ENCODE measurements at regions not wholly inside any gene's neighbourhood (a gene's known extent, or its start where the extent isn't known, plus 50 kb on each side); places are given as distances from the start of the nearest gene placed in this dataset.
"Not testable (repeated sequence)": the region's sequence is repeated elsewhere in the genome, so short reads cannot be mapped to it uniquely, and the experiment has no call there.

GRCh38 chr6:140376209-140376608 lies 1001.8 kb upstream of the CITED2 start:
- no peaks in the 10 kb centered on the region for H3K4me1 Mint-ChIP-seq
- H3K36me3 Mint-ChIP-seq (ENCODE audit: low read depth), result no peaks in the 10 kb centered on the region
- DNase-seq, result no peak
- no peaks in the 10 kb centered on the region for H3K9me3 ChIP-seq (ENCODE audit: control insufficient read depth, low read length, poor library complexity, severe bottlenecking)
- H3K27me3 Mint-ChIP-seq, result peaks cover 8% of the 10 kb centered on the region
- H3K4me3 Mint-ChIP-seq, result no peak overlapping the region
- no peak for ATAC-seq
- no peak overlapping the region for H3K27ac Mint-ChIP-seq

GRCh38 chr6:140373728-140374127 lies 999.3 kb upstream of the CITED2 start:
- H3K27me3 Mint-ChIP-seq; ATAC-seq; H3K4me3 Mint-ChIP-seq; H3K4me1 Mint-ChIP-seq; H3K36me3 Mint-ChIP-seq (ENCODE audit: low read depth); H3K27ac Mint-ChIP-seq; DNase-seq; H3K9me3 ChIP-seq (ENCODE audit: control insufficient read depth, low read length, poor library complexity, severe bottlenecking): not testable (repeated sequence)

GRCh38 chr6:140372064-140372463 lies 997.6 kb upstream of the CITED2 start:
- H3K27ac Mint-ChIP-seq, result no peak overlapping the region

GRCh38 chr6:140370976-140371870 lies 996.8 kb upstream of the CITED2 start:
- Mint-ChIP-seq H3K36me3 (ENCODE audit: low read depth) (no peaks in the 10 kb centered on the region), H3K27me3 (no peaks in the 10 kb centered on the region), H3K4me3 (no peak overlapping the region), H3K27ac (no peak overlapping the region), H3K4me1 (no peaks in the 10 kb centered on the region)
- H3K9me3 ChIP-seq (ENCODE audit: control insufficient read depth, low read length, poor library complexity, severe bottlenecking), result no peaks in the 10 kb centered on the region
- DNase-seq (no peak), ATAC-seq (no peak)

More at GRCh38 chr6:140372064-140372463, 997.6 kb upstream of the CITED2 start:
- H3K36me3 Mint-ChIP-seq (ENCODE audit: low read depth), result no peaks in the 10 kb centered on the region
- DNase-seq, result no peak
- no peaks in the 10 kb centered on the region for H3K4me1 Mint-ChIP-seq
- H3K27me3 Mint-ChIP-seq, result no peaks in the 10 kb centered on the region
- H3K4me3 Mint-ChIP-seq, result no peak overlapping the region
- no peaks in the 10 kb centered on the region for H3K9me3 ChIP-seq (ENCODE audit: control insufficient read depth, low read length, poor library complexity, severe bottlenecking)
- ATAC-seq, result no peak

GRCh38 chr6:140370441-140370840 lies 996.0 kb upstream of the CITED2 start:
- no peaks in the 10 kb centered on the region for H3K36me3 Mint-ChIP-seq (ENCODE audit: low read depth)
- no peak overlapping the region for H3K27ac Mint-ChIP-seq
- H3K27me3 Mint-ChIP-seq, result no peaks in the 10 kb centered on the region

GRCh38 chr6:140366991-140367390 lies 992.5 kb upstream of the CITED2 start:
- Mint-ChIP-seq H3K36me3 (ENCODE audit: low read depth) (no peaks in the 10 kb centered on the region), H3K4me1 (no peaks in the 10 kb centered on the region), H3K4me3 (no peak overlapping the region), H3K27me3 (no peaks in the 10 kb centered on the region), H3K27ac (no peak overlapping the region)
- no peaks in the 10 kb centered on the region for H3K9me3 ChIP-seq (ENCODE audit: control insufficient read depth, low read length, poor library complexity, severe bottlenecking)
- no peak for DNase-seq
- no peak for ATAC-seq

More at GRCh38 chr6:140370441-140370840, 996.0 kb upstream of the CITED2 start:
- no peak for DNase-seq
- Mint-ChIP-seq H3K4me3 (no peak overlapping the region), H3K4me1 (no peaks in the 10 kb centered on the region)
- H3K9me3 ChIP-seq (ENCODE audit: control insufficient read depth, low read length, poor library complexity, severe bottlenecking), result no peaks in the 10 kb centered on the region
- no peak for ATAC-seq

GRCh38 chr6:140364916-140365315 lies 990.5 kb upstream of the CITED2 start:
- Mint-ChIP-seq H3K27me3 (no peaks in the 10 kb centered on the region), H3K36me3 (ENCODE audit: low read depth) (no peaks in the 10 kb centered on the region), H3K27ac (no peak overlapping the region), H3K4me3 (no peak overlapping the region), H3K4me1 (no peaks in the 10 kb centered on the region)
- H3K9me3 ChIP-seq (ENCODE audit: control insufficient read depth, low read length, poor library complexity, severe bottlenecking), result no peaks in the 10 kb centered on the region
- ATAC-seq (no peak), DNase-seq (no peak)

GRCh38 chr6:140360651-140361050 lies 986.2 kb upstream of the CITED2 start:
- Mint-ChIP-seq H3K4me3 (no peak overlapping the region), H3K27ac (no peak overlapping the region), H3K27me3 (no peaks in the 10 kb centered on the region), H3K4me1 (no peaks in the 10 kb centered on the region), H3K36me3 (ENCODE audit: low read depth) (no peaks in the 10 kb centered on the region)
- no peak for ATAC-seq
- no peaks in the 10 kb centered on the region for H3K9me3 ChIP-seq (ENCODE audit: control insufficient read depth, low read length, poor library complexity, severe bottlenecking)
- DNase-seq, result no peak

- Mint-ChIP-seq H3K4me3 (no peak overlapping the region), H3K36me3 (ENCODE audit: low read depth) (no peaks in the 10 kb centered on the region), H3K27ac (no peak overlapping the region), H3K4me1 (no peaks in the 10 kb centered on the region), H3K27me3 (peaks cover 12% of the 10 kb centered on the region)
- H3K9me3 ChIP-seq (ENCODE audit: control insufficient read depth, low read length, poor library complexity, severe bottlenecking), result no peaks in the 10 kb centered on the region
- no peak for DNase-seq
- ATAC-seq, result no peak
These were observed 981.0 kb upstream of the CITED2 start for GRCh38 chr6:140355476-140355875.

GRCh38 chr6:140354296-140354695 lies 979.8 kb upstream of the CITED2 start:
- H3K4me1 Mint-ChIP-seq, result no peaks in the 10 kb centered on the region

GRCh38 chr6:140353536-140353935 lies 979.1 kb upstream of the CITED2 start:
- no peaks in the 10 kb centered on the region for H3K4me1 Mint-ChIP-seq
- H3K4me3 Mint-ChIP-seq, result no peak overlapping the region
- H3K36me3 Mint-ChIP-seq (ENCODE audit: low read depth), result no peaks in the 10 kb centered on the region
- H3K9me3 ChIP-seq (ENCODE audit: control insufficient read depth, low read length, poor library complexity, severe bottlenecking), result no peaks in the 10 kb centered on the region
- no peak overlapping the region for H3K27ac Mint-ChIP-seq
- peaks cover 12% of the 10 kb centered on the region for H3K27me3 Mint-ChIP-seq
- DNase-seq (no peak), ATAC-seq (no peak)

More at GRCh38 chr6:140354296-140354695, 979.8 kb upstream of the CITED2 start:
- DNase-seq (no peak), ATAC-seq (no peak)
- Mint-ChIP-seq H3K27ac (no peak overlapping the region), H3K27me3 (peaks cover 12% of the 10 kb centered on the region), H3K36me3 (ENCODE audit: low read depth) (no peaks in the 10 kb centered on the region), H3K4me3 (no peak overlapping the region)
- H3K9me3 ChIP-seq (ENCODE audit: control insufficient read depth, low read length, poor library complexity, severe bottlenecking), result no peaks in the 10 kb centered on the region

- no peaks in the 10 kb centered on the region for H3K36me3 Mint-ChIP-seq (ENCODE audit: low read depth)
- no peaks in the 10 kb centered on the region for H3K9me3 ChIP-seq (ENCODE audit: control insufficient read depth, low read length, poor library complexity, severe bottlenecking)
- DNase-seq, result no peak
- H3K4me1 Mint-ChIP-seq, result no peaks in the 10 kb centered on the region
- H3K4me3 Mint-ChIP-seq, result no peak overlapping the region
- peaks cover 16% of the 10 kb centered on the region for H3K27me3 Mint-ChIP-seq
- ATAC-seq, result no peak
- H3K27ac Mint-ChIP-seq, result no peak overlapping the region
These were observed 972.0 kb upstream of the CITED2 start for GRCh38 chr6:140346428-140346827.

GRCh38 chr6:140345935-140346334 lies 971.5 kb upstream of the CITED2 start:
- H3K27ac Mint-ChIP-seq, result no peak overlapping the region
- no peak overlapping the region for H3K4me3 Mint-ChIP-seq
- H3K27me3 Mint-ChIP-seq, result peaks cover 21% of the 10 kb centered on the region
- H3K9me3 ChIP-seq (ENCODE audit: control insufficient read depth, low read length, poor library complexity, severe bottlenecking), result no peaks in the 10 kb centered on the region
- no peak for DNase-seq
- no peaks in the 10 kb centered on the region for H3K4me1 Mint-ChIP-seq
- no peak for ATAC-seq
- no peaks in the 10 kb centered on the region for H3K36me3 Mint-ChIP-seq (ENCODE audit: low read depth)

All from T-helper 17 cell (primary cell).